ENCODE measurements at regions not wholly inside any gene's neighbourhood (a gene's known extent, or its start where the extent isn't known, plus 50 kb on each side); places are given as distances from the start of the nearest gene placed in this dataset.
"Not testable (repeated sequence)": the region's sequence is repeated elsewhere in the genome, so short reads cannot be mapped to it uniquely, and the experiment has no call there.

DNA sequence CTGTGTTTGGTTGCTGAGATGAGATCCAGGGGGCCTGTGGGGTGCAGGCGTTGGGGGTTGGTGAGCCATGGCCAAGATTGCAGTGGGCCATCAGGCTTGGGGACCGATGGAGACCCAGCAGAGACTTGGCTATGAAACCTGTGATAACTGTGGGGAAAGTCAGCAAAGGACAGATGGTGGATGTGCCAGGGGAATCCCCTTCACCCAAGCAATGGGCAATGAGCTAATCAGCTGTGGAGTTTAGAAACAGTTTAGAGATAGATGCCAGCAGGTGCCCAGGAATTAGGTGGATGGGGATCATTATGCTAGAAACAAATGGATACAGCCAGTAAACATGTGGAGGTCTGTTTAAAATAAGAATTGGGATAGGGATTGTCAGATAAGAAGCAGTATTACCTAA is 151.4 kb upstream of the FERD3L start:
- no peak for DNase-seq (ENCODE audit: low spot score)

DNA sequence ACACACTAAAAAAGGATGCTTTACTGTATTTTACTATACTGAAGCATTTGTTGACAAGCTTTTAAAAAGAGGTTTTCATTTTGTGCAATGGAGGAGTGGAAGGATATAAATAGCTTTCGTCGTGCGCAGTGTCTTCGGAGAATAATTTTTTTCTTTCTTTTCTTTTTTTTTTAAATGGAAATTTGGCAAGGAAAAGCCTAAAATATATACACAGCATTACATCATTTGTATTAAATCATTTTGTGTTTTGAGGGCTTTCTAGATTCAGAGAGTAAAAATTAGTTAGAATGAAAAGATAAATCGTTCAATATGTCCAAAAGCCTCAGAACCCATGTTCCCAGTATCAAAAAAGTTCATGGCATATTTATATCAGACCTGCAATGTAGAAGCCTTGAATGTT is 150.2 kb upstream of the FERD3L start:
- DNase-seq (ENCODE audit: low spot score): no peak

DNA sequence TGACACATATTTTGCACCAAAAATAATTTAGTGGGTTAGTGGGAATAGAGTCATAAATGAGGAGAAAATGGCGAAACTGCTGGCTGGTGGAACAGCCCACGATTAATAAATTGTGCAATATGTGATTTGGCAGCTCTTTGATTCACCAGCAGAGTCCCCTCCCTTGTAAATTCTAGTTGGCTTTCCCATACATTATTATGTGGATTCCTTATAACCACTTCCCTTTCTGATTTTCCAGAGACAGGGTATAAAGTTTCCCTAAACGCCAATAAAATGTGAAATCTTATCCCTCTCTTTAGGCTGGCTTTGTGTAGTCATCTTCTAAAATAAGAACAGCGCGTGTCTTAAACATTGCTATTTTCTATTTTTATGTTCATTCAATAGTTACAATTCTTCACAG is 149.4 kb upstream of the FERD3L start:
- DNase-seq (ENCODE audit: low spot score): no peak

DNA sequence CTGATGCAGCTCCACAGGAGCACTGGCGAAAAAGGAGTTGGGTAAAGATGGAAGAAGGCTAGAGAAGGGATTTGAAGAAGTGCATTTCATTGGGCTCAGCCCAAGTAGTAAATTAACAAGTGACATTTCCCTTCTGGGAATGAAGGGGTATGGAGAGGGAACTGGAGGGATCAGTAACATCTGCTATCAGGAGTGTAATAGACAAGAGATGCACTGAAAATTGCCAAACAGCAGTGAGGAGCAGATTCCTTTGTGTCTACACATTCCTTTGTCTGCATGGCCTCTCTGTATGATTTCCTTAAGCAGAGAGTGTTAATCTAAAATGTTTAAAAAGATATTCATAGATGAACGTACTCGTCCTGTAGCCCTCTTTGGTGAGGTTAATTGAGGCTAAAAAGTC is 148.2 kb upstream of the FERD3L start:
- no peak for DNase-seq (ENCODE audit: low spot score)

DNA sequence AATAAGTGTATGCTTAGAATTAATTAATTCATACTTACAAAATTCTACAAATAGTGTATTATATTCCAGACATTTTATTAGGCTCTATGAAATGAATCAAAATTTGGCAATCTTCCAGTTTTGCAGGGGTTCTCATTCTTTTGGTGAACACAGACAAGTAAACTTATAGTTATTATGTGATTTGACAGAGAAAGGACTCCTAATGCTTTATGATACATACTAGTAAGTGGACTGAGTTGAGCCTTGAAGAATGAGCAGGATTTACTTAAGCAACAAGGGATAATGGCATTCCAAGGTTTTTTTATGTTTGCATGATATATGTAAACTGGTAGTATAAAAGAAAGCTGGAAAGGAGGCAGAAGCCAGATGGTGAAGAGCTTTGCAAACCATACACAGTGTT is 145.7 kb upstream of the FERD3L start:
- DNase-seq (ENCODE audit: low spot score): no peak

DNA sequence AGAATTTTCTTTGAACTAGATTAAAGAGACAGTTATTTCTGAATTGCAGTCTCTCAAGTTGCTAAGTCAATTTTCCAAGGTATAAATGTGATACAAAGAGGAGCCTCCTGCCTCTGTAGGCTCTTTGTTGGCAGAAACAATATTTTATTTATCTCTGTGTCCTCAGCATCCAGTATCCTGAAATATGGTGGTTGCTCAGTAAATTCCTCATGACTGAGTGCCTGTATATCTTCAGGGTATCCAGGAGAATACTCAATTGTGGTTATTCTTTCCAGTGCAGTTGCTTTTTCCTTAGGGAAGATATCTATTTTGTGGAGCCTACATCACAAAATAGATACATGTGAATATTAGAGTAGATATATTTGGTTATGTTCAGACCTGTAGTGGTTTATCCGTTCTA is 144.8 kb upstream of the FERD3L start:
- DNase-seq (ENCODE audit: low spot score): no peak

DNA sequence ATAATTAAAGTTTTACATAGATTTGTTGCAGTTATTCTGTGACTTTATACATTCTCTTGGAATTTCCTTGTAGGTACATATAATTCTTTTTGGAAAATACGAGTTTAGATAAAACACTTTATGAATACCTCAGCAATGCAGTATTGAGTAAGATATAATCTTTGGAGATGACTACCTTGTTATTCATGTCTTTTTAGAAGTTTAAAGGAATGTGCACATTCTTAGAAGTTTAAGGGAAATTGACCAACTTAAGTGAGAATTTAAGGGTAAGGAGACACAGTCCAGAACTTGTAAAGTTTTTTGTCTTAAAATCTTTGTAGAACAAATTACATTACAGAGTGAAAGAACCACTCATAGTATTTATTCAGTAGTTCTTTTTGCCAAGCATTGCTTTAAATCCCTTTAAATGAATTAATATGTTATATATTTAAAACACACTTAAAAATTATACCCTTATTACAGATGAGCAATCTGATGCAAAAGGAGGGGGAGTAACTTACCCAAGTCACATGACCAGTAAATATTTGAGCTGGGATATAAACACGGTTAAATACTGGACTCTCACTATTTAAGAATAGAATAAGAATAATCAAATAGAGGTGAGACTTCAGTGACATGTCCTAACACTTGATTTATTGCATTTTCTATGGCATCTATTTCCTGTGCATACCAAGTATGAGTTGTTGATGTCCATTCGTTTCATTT is 139.5 kb upstream of the FERD3L start:
- no peak for DNase-seq (ENCODE audit: low spot score)

DNA sequence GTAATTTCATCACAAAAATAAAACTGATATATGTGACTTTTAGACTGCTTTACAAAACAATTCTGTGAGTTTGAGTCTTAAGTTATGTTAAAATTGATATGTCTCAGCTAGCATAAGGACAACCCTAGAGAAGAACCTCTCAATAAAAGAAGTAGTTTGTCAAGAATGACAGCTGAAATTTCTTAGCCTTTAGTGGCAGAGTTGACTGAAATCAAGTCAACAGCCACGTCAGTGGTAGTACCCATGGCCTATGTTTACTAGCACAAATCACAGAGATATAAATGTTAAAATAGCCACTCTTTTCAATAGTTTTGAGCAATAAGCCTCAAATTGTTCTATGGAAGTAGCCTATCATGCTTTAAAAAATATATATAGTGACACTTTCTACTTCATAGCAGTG is 138.9 kb upstream of the FERD3L start:
- no peak for DNase-seq (ENCODE audit: low spot score)

DNA sequence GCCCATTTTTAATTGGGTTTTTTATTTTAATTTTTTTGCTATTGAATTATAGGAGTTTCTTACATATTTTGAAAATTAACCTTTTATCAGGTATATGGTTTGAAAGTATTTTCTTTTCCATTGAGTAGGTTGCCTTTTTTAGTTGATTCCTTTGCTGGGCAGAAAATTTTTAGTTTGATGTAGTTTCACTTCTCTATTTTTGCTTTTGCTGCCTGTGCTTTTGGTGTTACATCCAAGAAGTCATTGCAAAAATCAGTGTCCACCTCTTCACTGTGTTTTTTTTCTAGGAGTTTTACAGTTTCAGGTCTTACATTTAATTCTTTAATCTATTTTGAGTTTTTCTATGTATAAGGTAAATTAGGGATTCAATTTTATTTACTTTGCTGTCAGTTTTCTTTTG is 129.8 kb upstream of the FERD3L start:
- DNase-seq (ENCODE audit: low spot score): no peak

DNA sequence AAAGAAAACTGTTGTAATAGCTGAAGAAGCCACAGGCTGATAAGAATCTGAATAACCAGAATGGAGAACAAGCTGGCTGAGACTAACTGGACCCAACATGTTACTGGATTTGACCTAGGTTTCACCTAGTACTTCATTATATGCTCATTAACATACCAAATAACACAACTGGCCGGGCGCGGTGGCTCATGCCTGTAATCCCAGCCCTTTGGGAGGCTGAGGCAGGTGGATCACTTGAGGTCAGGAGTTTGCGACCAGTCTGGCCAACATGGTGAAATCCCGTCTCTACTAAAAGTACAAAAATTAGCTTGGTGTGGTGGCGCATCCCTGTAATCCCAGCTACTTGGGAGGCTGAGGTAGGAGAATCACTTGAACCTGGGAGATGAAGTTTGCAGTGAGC is 127.1 kb upstream of the FERD3L start:
- DNase-seq (ENCODE audit: low spot score): not testable (repeated sequence)

DNA sequence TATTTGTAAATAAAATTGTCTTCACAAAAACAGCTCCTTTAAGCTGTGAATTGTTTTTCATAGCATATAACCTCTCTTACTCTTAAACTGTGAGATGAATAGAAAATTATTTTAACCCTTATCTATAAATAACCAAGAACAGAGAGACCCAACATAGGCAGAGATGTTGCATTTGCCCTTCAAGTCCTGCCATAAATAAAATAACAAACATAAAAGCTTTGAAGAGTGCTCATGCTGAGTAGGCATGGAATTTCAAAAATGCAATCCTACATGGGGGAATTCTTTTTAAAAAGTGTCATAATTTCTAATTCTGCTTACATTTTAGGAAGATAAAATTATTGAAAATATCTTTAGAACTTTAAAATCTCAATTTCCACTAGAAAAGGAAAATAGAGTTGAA is 124.1 kb upstream of the FERD3L start:
- DNase-seq (ENCODE audit: low spot score): no peak

DNA sequence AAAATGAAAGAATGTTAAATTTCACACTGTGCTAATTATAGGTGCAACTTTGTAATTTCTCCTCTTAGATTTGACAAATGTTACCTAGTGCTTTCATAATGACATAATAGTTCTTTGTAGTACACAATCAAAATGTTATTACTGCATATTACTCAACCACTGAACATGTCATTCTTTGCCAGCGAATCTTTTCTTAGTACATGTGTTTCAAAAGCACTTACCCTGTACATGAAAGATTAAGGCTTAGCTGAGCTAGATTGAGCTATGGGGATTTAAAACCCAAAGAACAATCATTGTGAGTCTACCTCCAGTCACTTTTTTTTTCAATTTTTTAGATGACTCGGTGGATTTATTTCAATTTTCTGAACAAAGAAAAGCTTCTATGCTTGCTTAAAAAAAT is 123.5 kb upstream of the FERD3L start:
- no peak for DNase-seq (ENCODE audit: low spot score)

DNA sequence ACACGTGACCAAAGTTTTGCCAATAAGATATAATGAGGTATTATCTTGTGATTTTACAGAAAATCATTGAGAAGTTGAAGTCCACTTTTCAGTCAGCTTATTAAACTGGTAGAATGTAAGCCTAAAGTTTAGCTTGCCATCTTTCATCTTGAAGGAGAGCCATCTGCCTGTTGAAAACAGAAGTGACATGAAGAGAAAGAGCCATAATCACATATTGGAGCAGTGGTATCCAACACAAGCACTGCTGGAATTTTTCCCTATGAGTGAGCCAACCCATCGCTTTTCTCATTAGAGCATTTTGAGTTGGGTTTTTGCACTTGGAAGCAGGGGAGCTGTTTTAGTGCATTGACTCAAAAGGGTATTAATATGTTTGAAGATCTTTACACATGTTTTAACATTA is 117.6 kb upstream of the FERD3L start:
- no peak for DNase-seq (ENCODE audit: low spot score)

DNA sequence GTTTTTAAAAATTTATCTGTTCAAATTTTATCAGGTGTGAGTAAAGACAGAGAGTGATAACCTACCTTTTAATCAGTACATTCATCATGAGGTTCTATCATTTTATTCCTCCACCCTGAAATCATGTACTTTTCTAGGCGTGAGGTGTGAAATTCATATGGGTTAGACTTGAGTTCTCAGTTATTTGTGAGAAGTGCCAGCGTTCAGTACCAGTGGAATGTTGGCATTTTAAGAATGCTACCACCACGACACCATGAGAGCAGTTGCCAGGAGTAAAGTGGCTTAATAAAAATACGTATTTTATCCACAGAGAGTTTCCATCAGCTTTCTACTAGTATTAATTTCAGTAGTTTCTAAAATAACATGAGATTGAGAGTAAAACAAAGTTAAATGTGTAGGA is 104.1 kb upstream of the FERD3L start:
- DNase-seq (ENCODE audit: low spot score): no peak

DNA sequence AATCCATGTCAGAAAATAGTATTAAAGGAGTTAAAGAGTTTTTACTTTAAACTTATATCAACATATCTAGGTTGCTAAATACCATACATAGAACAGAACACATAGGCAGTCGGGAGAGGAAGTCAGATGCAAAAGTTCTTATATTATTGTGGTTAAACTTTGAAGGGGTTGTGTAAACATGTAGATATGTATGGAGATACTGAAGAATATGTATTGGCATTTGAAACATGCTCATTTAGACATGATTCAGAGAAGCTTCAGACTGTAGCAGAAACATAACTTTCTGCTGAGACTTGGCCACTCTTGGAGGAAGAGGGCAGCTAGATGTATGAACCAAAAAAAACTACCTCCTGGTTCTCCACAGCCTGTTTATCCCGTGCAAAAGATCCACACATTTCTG is 103.5 kb upstream of the FERD3L start:
- DNase-seq (ENCODE audit: low spot score): no peak

DNA sequence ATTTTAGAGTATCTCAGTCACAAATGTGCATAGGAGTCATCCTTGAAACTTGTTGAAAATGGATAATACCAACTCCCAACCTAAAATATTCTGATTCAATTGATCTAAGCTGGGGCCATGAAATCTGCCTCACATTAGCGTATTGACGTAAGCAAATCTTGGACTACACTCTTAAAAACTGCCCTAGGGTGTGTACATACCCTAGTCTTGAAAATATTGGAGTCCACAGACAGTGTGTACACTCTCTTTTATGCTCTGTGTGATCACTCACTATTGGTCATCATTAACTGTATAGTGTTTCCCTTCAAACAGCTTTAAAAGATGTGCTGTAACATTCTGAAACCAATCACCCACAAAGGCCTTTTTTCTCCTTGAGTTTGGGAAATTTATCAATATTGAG is 102.9 kb upstream of the FERD3L start:
- DNase-seq (ENCODE audit: low spot score): no peak

DNA sequence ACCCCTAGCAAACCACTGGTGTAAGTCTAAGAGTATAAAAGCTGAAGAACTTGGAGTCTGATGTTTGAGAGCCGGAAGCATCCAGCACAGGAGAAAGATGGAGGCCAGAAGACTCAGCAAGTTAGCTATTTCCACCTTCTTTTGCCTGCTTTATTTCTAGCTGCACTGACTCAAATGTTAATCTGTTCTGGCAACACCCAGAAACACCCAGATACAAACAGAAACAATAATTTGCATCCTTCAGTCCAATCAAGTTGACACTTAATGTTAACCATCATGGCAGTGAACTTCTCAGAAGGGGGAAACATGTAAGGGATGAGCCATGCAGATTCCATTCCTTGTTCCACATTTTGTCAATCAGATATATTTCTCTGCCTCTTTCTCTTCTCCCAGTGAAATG is 101.8 kb upstream of the FERD3L start:
- no peak for DNase-seq (ENCODE audit: low spot score)

DNA sequence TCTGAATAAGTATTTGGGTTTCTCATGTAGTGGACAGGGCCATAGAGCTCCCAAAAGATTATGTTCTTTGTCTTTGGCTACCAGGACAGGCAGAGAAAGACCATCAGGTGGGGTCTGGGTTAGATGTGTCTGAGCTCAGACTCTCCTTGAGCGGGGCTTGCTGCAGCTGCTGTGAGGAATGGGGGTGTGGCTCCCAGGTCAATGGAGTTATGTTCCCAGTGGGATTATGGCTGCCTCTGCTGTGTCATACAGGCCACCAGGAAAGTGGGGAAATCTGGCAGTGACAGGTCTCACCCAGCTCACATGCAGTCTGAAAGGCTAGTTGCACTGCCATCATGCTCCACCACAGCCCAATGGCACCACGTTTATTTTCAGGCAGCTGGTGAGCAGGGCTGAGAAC is 97.0 kb upstream of the FERD3L start:
- DNase-seq (ENCODE audit: low spot score): no peak

DNA sequence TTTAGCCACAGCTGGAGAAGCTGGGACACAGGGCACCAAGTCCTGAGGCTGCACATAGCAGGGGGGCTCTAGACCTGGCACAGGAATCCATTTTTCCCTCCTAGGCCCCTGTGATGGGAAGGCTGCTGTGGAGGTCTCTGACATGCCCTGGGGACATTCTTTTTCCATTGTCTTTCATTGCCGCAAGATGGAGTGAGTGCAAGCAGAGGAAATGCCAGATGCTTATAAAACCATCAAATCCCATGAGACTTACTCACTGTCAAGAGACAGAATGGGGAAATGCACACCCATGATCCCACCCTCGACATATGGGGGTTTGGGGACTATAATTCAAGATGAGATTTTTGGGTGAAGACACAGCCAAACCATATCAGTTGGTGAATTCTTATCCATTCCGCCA is 94.7 kb upstream of the FERD3L start:
- no peak for DNase-seq (ENCODE audit: low spot score)

DNA sequence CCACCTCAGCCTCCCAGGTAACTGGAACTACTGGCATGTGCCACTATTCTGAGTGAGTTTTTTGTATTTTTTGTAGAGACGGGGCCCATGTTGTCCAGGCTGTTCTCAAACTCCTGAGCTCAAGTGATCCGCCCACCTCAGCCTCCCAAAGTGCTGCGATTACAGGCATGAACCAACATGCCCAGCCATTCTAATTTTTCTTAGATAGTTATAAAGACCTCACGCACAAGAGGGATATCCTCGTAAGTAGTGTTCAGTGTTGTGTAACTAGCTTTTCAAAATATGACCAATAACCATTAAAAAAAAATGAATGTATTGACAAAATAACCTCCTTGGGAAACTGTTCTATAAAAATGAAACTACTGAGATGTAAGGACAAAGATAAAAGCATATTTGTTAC is 90.5 kb upstream of the FERD3L start:
- DNase-seq (ENCODE audit: low spot score): no peak

DNA sequence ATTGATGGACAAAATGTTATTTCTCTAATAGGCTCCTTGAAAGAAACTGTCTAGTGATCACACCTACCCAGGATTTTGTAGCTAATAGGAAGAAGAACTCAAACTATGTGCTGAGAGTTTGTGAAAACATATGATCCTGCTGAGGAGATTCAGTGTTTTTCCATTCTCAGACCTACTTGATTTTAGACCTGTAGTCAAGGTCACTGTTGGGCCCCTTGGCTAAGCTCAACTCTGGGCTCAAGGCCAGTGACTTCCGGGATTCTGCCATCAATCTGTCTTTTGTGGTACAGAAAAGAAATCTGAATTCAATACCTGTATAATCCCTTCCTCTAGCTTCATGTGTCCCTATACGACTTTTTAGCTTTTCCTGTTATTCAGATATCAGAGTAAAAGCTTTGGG is 79.7 kb upstream of the FERD3L start:
- DNase-seq (ENCODE audit: low spot score): no peak

DNA sequence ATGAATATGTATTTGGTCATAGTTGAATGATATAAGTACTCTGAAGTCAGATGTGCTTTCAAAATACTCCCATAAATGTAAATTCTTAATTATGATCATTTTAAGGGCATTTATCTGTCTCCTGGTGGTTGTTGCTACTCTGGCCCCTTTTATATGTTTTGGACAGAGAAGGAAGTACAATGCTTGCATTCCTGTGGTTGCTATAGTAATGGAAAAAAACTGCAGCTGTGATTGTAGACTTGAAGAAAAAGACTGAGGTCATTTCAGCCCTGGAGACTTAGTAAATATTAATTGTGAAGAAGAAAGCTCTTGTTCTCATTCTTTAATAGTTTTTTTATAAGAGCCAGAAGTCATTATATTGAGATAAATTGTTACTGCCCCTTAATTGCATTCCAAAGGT is 70.2 kb upstream of the FERD3L start:
- DNase-seq (ENCODE audit: low spot score): no peak

DNA sequence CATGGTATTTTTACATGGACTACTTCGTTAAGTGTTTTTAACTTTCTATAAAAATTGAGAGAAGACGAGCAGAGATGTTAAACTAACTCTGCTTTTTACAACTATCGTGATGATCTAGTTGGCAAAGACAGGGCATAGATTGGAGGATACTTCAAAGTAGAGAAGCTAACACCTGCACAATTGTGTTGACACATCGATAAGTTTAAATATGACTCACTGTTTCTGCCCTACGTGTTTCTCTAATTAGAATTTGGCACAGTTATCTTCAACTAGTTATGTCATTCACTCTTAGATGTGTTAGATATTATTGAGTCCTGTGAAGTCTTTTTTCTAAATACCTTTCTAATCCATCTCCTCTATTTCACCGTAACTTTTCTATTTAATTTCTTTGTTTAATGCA is 68.5 kb upstream of the FERD3L start:
- no peak for DNase-seq (ENCODE audit: low spot score)

DNA sequence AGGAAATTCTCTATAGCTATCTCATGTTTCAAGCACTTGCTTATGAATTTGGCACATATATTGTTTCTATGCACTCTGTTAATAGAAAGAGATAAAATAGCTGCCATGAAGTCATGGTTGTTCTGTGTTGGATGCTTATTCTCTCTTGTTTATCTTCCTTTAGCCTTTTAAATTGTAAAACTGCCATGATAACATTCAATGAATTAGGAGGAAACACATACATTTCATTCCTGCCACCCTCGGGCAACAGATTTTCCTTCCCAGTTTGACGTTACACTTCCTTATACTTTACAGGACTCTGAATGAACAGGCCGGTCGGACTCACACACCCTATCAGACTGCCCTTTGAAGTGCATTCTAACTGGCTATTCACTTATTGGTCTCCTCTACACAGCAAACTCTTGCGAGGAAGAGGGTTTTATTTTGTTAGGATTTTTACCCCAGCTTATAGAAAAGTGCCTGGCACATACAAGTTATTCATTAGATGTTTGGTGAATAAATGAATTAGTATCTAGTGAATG is 65.7 kb upstream of the FERD3L start:
- DNase-seq (ENCODE audit: low spot score): no peak

Measured in CD4-positive, alpha-beta T cell treated with Interleukin-2 at 100 ng/mL for 4 hours (primary cell).